ENCODE measurements at regions not wholly inside any gene's neighbourhood (a gene's known extent, or its start where the extent isn't known, plus 50 kb on each side); places are given as distances from the start of the nearest gene placed in this dataset.

- POLR2A ChIA-PET = no interaction called here
- H3K4me3 ChIP-seq = no peak overlapping the region
- H3K9me3 ChIP-seq = no peaks in the 10 kb centered on the region
- no peaks in the 10 kb centered on the region for H3K4me1 ChIP-seq
- ATAC-seq = no peak
- FAIRE-seq = no peak
- CTCF ChIA-PET = no interaction called here
- H3K4me2 ChIP-seq = no peak overlapping the region
- DNase-seq (ENCODE audit: low read depth in 1 of 2, low spot score in 1 of 2) = no peak
- 43% methylated on average over 2 of the region's 2 CpGs for WGBS (ENCODE audit: missing lambda C conversion rate)
- no peak overlapping the region for H3K27ac ChIP-seq
- TF ChIP-seq MYC (IDR thresholded peaks at IDR 0.05; ENCODE audit: borderline replicate concordance, low read length) (no peak), PHF8 (IDR thresholded peaks at IDR 0.05; ENCODE audit: borderline replicate concordance, low read depth) (no peak), HOXA7 (CRISPR knock-in tag; IDR thresholded peaks at IDR 0.05) (no peak), JUNB (IDR thresholded peaks at IDR 0.05) (no peak), EHMT2 (IDR thresholded peaks at IDR 0.05; ENCODE audit: low read depth) (no peak), BHLHE40 (IDR thresholded peaks at IDR 0.05; ENCODE audit: low read depth, low read length) (no peak), RFX5 (IDR thresholded peaks at IDR 0.05) (no peak), HMGXB4 (CRISPR knock-in tag; IDR thresholded peaks at IDR 0.05; ENCODE audit: borderline replicate concordance) (no peak), EHF (CRISPR knock-in tag; IDR thresholded peaks at IDR 0.05) (no peak), NFE2L2 (conservative IDR thresholded peaks at IDR 0.05; ENCODE audit: low read length) (no peak), FOXS1 (CRISPR knock-in tag; IDR thresholded peaks at IDR 0.05) (no peak), CHD2 (IDR thresholded peaks at IDR 0.05; ENCODE audit: low read length, partially characterized antibody) (no peak), BCL3 (IDR thresholded peaks at IDR 0.05) (no peak)
Observed at GRCh38 chr14:53493320-53493719, 340.2 kb upstream of the DDHD1 start.

GRCh38 chr14:53491884-53492277 is 338.8 kb upstream of the DDHD1 start:
- no peak overlapping the region for H3K4me2 ChIP-seq
- FAIRE-seq = no peak
- 59% methylated on average over 5 of the region's 5 CpGs for WGBS (ENCODE audit: missing lambda C conversion rate)
- ChIA-PET CTCF (no interaction called here), POLR2A (no interaction called here)
- no peak for ATAC-seq
- no peaks in the 10 kb centered on the region for H3K9me3 ChIP-seq
- DNase-seq (ENCODE audit: low read depth in 1 of 2, low spot score in 1 of 2) = no peak
- H3K4me1 ChIP-seq = no peaks in the 10 kb centered on the region
- TF ChIP-seq HOXA7 (CRISPR knock-in tag; IDR thresholded peaks at IDR 0.05) (no peak), CBX8 (IDR thresholded peaks at IDR 0.05) (no peak), BCL3 (IDR thresholded peaks at IDR 0.05) (no peak), POLR2A (IDR thresholded peaks at IDR 0.05; ENCODE audit: low read length) (no peak), RARB (CRISPR knock-in tag; IDR thresholded peaks at IDR 0.05) (no peak), HEYL (CRISPR knock-in tag; IDR thresholded peaks at IDR 0.05) (no peak), CEBPB (IDR thresholded peaks at IDR 0.05) (no peak), HDAC2 (IDR thresholded peaks at IDR 0.05) (no peak), MAX (IDR thresholded peaks at IDR 0.05) (no peak), EHF (CRISPR knock-in tag; IDR thresholded peaks at IDR 0.05) (no peak), CHD2 (IDR thresholded peaks at IDR 0.05; ENCODE audit: low read length, partially characterized antibody) (no peak), E2F6 (IDR thresholded peaks at IDR 0.05; ENCODE audit: borderline replicate concordance, low read depth) (no peak)
- no peak overlapping the region for H3K27ac ChIP-seq
- H3K4me3 ChIP-seq = no peak overlapping the region

Data from A549 (cell line).